H1 (cell line): ENCODE measurements at regions not wholly inside any gene's neighbourhood (a gene's known extent, or its start where the extent isn't known, plus 50 kb on each side); places are given as distances from the start of the nearest gene placed in this dataset.

Experiments
- TAF7 ChIP-seq: optimal IDR thresholded peaks from 2 replicates; pipeline ENCODE3; 2011; ENCODE audit warnings: low read depth, mild to moderate bottlenecking, inconsistent platforms, low read length, moderate library complexity, borderline replicate concordance

DNA sequence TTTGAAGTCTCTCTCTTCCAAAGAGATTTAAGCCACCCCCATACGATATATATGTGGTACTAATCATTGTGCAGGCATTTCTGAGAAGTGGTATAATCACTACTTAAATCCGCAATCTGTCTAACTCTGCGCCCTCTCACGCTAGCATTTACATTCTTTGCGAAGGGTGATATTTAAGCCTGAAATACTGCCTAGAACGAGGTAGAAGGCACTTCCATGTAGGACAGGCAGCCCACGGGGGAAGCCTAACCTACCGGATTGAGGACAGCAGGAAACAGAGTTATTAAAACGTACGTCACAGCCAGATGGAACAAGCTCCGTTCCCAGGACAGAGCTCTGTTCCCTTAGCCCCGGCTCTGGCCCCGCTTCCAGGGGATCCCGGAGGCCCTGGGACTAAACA is 59.3 kb upstream of the ECHDC3 start (continued):
- no peak for TF ChIP-seq TAF7
